BJ (cell line): ENCODE measurements at regions not wholly inside any gene's neighbourhood (a gene's known extent, or its start where the extent isn't known, plus 50 kb on each side); places are given as distances from the start of the nearest gene placed in this dataset.

Source experiments
- CTCF ChIA-PET: fragments of 350-600 bp; formaldehyde crosslinking; extraction: SDS; loops from one replicate; lab custom pipeline; 2021; ENCODE audit warnings: antibody characterized with exemption, inconsistent platforms; lab: Yijun Ruan, JAX
- POLR2A ChIA-PET: fragments of 300-600 bp; sonication (Branson Sonifier 250); formaldehyde crosslinking; extraction: SDS; loops from one replicate; lab custom pipeline; 2021; ENCODE audit warnings: antibody characterized with exemption; lab: Charles Lee
- DNase-seq: peaks from one replicate; pipeline ENCODE4 v3.0.0-alpha.2; 2011; ENCODE audit warnings: low read depth
- H3K27me3 ChIP-seq: 2 replicates; pipeline ENCODE4 v1.6.0; 2011; ENCODE audit warnings: low read length; ENCODE audit not compliant: control insufficient read depth, insufficient read depth
- H3K36me3 ChIP-seq: 2 replicates; pipeline ENCODE4 v1.5.1; 2011; ENCODE audit warnings: low read length; ENCODE audit not compliant: control insufficient read depth, insufficient read depth
- H3K4me3 ChIP-seq: 2 replicates; pipeline ENCODE4 v1.5.1; 2011; ENCODE audit warnings: low read depth, mild to moderate bottlenecking, control low read depth, low read length
- TF ChIP-seq, protein P1 (sequence below): IDR thresholded peaks from 2 replicates; pipeline ENCODE4 v1.5.1; 2011; ENCODE audit warnings: low read depth, mild to moderate bottlenecking, control low read depth, inconsistent platforms, low read length, moderate library complexity; ENCODE audit not compliant: insufficient read depth

- POLR2A ChIA-PET = no interaction called here
- Histone ChIP-seq H3K36me3 (no peaks in the 10 kb centered on the region), H3K4me3 (no peak overlapping the region), H3K27me3 (no peaks in the 10 kb centered on the region)
- no peak for DNase-seq
- CTCF ChIA-PET = interaction anchor here (1.1 kb wide), 1 partner anchor 37 kb away, joined by 3 read pairs; no protein-coding TSS in a partner anchor
- TF ChIP-seq, protein P1, sequence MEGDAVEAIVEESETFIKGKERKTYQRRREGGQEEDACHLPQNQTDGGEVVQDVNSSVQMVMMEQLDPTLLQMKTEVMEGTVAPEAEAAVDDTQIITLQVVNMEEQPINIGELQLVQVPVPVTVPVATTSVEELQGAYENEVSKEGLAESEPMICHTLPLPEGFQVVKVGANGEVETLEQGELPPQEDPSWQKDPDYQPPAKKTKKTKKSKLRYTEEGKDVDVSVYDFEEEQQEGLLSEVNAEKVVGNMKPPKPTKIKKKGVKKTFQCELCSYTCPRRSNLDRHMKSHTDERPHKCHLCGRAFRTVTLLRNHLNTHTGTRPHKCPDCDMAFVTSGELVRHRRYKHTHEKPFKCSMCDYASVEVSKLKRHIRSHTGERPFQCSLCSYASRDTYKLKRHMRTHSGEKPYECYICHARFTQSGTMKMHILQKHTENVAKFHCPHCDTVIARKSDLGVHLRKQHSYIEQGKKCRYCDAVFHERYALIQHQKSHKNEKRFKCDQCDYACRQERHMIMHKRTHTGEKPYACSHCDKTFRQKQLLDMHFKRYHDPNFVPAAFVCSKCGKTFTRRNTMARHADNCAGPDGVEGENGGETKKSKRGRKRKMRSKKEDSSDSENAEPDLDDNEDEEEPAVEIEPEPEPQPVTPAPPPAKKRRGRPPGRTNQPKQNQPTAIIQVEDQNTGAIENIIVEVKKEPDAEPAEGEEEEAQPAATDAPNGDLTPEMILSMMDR = no peak
Observed at GRCh38 chr2:146125551-146125950, 1605.6 kb upstream of the ZEB2 start.

- H3K36me3 ChIP-seq = no peaks in the 10 kb centered on the region
- DNase-seq = no peak
- no peaks in the 10 kb centered on the region for H3K27me3 ChIP-seq
- H3K4me3 ChIP-seq = no peak overlapping the region
- ChIA-PET POLR2A (no interaction called here), CTCF (interaction anchor here (0.5 kb wide), 1 partner anchor 23 kb away, joined by 3 read pairs; no protein-coding TSS in a partner anchor)
- TF ChIP-seq, protein P1 = no peak
Observed at GRCh38 chr2:146124741-146125140, 1604.8 kb upstream of the ZEB2 start.

DNA sequence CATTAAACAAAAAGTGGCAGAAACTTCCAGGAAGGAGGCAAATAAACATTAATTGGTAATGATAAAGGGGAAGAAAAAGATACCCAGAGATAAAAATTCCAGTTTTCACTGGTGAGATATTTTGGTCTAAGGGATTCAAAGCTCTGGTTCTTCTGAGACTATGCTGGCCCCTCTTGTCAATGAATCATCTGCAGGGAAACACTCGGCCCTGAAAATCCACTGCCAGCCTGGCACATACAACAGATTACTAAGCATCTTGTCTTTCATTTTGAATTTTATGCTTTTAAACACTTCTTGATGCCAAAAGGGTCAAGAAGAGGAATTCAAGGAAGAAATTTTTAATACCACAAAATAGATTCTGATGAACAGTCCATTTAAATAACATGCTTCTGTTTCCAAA lies 1603.8 kb upstream of the ZEB2 start:
- Histone ChIP-seq H3K36me3 (no peaks in the 10 kb centered on the region), H3K27me3 (no peaks in the 10 kb centered on the region), H3K4me3 (no peak overlapping the region)
- DNase-seq = no peak
- ChIA-PET POLR2A (no interaction called here), CTCF (no interaction called here)
- TF ChIP-seq, protein P1 = no peak

DNA sequence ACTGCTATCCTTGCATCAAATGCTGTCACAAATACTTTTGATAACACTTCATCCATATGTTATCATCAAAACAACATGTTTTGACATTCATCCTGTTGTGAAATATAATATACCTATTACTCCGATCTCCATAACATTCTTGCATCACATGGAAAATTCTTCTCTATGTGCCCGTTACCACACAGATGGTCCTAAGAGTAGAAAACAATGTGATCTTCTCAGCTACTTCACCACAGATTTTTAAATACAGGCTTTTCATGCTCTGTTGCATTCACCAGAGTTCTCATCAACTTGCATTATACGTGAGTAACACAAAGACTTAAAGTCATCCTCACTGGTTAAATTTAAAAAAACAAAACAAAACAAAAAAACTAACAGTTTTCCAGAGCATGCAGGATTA lies 1603.3 kb upstream of the ZEB2 start:
- Histone ChIP-seq H3K36me3 (no peaks in the 10 kb centered on the region), H3K4me3 (no peak overlapping the region), H3K27me3 (no peaks in the 10 kb centered on the region)
- TF ChIP-seq, protein P1 = no peak
- ChIA-PET POLR2A (no interaction called here), CTCF (no interaction called here)
- DNase-seq = no peak

GRCh38 chr2:146119586-146119985 lies 1599.7 kb upstream of the ZEB2 start:
- ChIA-PET POLR2A (no interaction called here), CTCF (no interaction called here)
- Histone ChIP-seq H3K27me3 (no peaks in the 10 kb centered on the region), H3K36me3 (no peaks in the 10 kb centered on the region), H3K4me3 (no peak overlapping the region)
- DNase-seq = no peak
- TF ChIP-seq, protein P1 = no peak
